Transverse colon (tissue), 3 donors: ENCODE measurements at regions not wholly inside any gene's neighbourhood (a gene's known extent, or its start where the extent isn't known, plus 50 kb on each side); places are given as distances from the start of the nearest gene placed in this dataset.

Experiments
- POLR2A ChIP-seq: fragments of 450-650 bp; IDR thresholded peaks from one replicate; pipeline ENCODE4 v1.6.1; 2016; ENCODE audit warnings: antibody characterized with exemption, mild to moderate bottlenecking, moderate library complexity
- TF ChIP-seq, protein P1 (sequence below), 5 experiments: fragments of 200-600 bp in 3 of 5; fragments of 450-650 bp in 2 of 5; sonication (generic) in 3 of 5; IDR thresholded peaks; 1 replicate in 2 of 5; 2 replicates in 3 of 5; pipeline ENCODE4 v1.5.1; 2016 to 2017; ENCODE audit warnings: antibody characterized with exemption in 5 of 5, inconsistent platforms in 3 of 5, mild to moderate bottlenecking in 2 of 5, moderate library complexity in 1 of 5

DNA sequence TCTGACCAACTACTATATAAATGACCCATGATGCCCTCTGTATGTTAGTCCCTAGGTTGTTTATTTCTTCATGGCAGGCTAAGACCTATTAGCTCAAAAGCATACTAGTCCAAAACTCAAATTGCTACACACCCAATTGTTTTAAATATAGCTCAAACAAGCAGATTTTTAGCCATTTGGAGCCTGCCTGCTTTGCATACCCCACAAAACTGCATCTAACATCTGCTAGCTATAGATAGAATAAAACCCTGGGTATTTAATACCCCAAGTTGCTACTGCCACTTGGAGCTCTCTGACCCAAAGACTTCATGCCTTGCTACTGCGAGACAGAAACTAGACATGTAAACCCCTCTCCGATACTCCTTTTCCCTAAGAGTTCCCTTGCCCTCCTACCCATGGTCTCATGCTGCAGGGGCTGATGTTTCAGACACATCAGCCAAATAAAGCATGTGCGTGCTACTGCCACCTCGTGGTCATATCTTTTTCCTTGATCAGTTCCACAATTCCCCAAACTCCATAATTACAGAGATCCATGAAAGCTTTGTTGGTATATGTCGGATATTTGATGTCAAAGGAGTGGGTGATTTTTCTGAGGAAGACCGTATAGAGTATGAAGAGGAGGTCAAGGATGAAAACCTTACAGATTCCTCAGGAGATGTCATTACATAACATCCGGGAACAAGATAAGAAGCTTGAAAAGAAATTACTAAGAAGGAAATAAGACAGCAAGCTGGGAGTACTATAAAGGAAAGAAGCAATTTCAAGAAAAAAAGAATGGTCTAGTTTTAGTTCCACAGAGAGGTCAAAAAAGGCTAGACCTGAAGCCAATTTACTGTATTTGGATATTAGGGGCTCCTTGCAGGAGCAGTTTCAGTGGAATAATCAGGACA lies 386.6 kb downstream of the SH2D4B start:
- TF ChIP-seq, protein P1, sequence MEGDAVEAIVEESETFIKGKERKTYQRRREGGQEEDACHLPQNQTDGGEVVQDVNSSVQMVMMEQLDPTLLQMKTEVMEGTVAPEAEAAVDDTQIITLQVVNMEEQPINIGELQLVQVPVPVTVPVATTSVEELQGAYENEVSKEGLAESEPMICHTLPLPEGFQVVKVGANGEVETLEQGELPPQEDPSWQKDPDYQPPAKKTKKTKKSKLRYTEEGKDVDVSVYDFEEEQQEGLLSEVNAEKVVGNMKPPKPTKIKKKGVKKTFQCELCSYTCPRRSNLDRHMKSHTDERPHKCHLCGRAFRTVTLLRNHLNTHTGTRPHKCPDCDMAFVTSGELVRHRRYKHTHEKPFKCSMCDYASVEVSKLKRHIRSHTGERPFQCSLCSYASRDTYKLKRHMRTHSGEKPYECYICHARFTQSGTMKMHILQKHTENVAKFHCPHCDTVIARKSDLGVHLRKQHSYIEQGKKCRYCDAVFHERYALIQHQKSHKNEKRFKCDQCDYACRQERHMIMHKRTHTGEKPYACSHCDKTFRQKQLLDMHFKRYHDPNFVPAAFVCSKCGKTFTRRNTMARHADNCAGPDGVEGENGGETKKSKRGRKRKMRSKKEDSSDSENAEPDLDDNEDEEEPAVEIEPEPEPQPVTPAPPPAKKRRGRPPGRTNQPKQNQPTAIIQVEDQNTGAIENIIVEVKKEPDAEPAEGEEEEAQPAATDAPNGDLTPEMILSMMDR (IDR thresholded peaks at IDR 0.05): peak; percentile 46 to 69 (median 57)
- TF ChIP-seq POLR2A: no peak
